Pancreas (tissue), 10 donors: ENCODE measurements at regions not wholly inside any gene's neighbourhood (a gene's known extent, or its start where the extent isn't known, plus 50 kb on each side); places are given as distances from the start of the nearest gene placed in this dataset.
A peak's percentile ranks its signal among the peaks of the same experiment; 100 is the strongest.

Experiments
- ATAC-seq, 4 donors: fragments of 200-7000 bp; cut with Tn5 transposase; one replicate each; pipeline versions ENCODE4 v1.8.0 to v1.9.1; 2020; ENCODE audit warnings: mild to moderate bottlenecking in 4 of 4, moderate library complexity in 4 of 4
- DNase-seq, 6 donors: peaks; one replicate each; pipeline ENCODE4 v3.0.0-alpha.2; 2020
- FAIRE-seq: peaks from 2 replicates; lab custom pipeline; 2012; peaks lifted over from hg19 to GRCh38; lab: Jason Lieb, UNC
- H3K27ac ChIP-seq, 4 donors: fragments of 200-600 bp; sonication (generic); 1 replicate in 3 of 4; 2 replicates in 1 of 4; pipeline versions ENCODE4 v1.5.0 to v1.8.0; 2020
- H3K27me3 ChIP-seq, 4 donors: fragments of 200-600 bp; one replicate each; pipeline ENCODE4 v1.8.0; 2021
- H3K36me3 ChIP-seq, 3 donors: fragments of 200-600 bp; sonication (generic) in 1 of 3; one replicate each; pipeline versions ENCODE4 v1.5.0 to v1.8.0; 2020 to 2021
- H3K4me1 ChIP-seq, 3 donors: fragments of 200-600 bp; one replicate each; pipeline ENCODE4 v1.8.0; 2021
- H3K4me3 ChIP-seq, 4 donors: fragments of 200-600 bp; sonication (generic) in 2 of 4; one replicate each; pipeline versions ENCODE4 v1.5.0 to v1.8.0; 2020 to 2021
- H3K9me3 ChIP-seq, 4 donors: fragments of 200-600 bp; one replicate each; pipeline ENCODE4 v1.8.0; 2021
- CTCF ChIP-seq, 4 donors: fragments of 200-600 bp; sonication (generic) in 3 of 4; IDR thresholded peaks; one replicate each; pipeline versions ENCODE4 v1.5.0 to v1.8.0; 2021; ENCODE audit warnings: antibody characterized with exemption in 4 of 4
- WGBS, 2 donors: extraction: QIAGEN DNeasy Blood & Tissue Kit; methylation state at CpG; one replicate each; pipeline ENCODE4 v1.1.7; 2013; 5-methylcytosine and 5-hydroxymethylcytosine counted together
- intact Hi-C, 3 donors: fragments of 100-400 bp; cut with DNase I; formaldehyde crosslinking; loops; one replicate each; pipeline versions ENCODE4 v1.11.1 to v1.14.2; 2022
- donor health status: healthy with polysubstance abuse.
- donor health status: DM: no; HTN: no; CAD: no; lungs with moderate emphysema.
- donor health status: DM: no; HTN: no; CAD: no.
- donor health status: control.
- donor health status: control.
- donor health status: Bipolar disorder and iron deficiency.
- donor health status: DM: yes; HTN: yes; CAD: no.
- donor health status: DM: no; HTN: no; CAD: no.
- donor health status: DM: no; HTN: no; CAD: no.
- donor health status: DM: yes; HTN: yes; CAD: no.

GRCh38 chr2:100214265-100214971 lies 72.0 kb upstream of the AFF3 start:
- Histone ChIP-seq H3K27me3 (no peaks in the 10 kb centered on the region), H3K36me3 (no peaks in the 10 kb centered on the region), H3K4me1 (no peaks in the 10 kb centered on the region), H3K4me3 (no peak overlapping the region), H3K27ac (no peak overlapping the region), H3K9me3 (no peaks in the 10 kb centered on the region)
- no peak for FAIRE-seq
- TF ChIP-seq CTCF (IDR thresholded peaks at IDR 0.05), result no peak
- DNase-seq, result no peak
- intact Hi-C loops, result no loop called here
- 66 to 68% methylated on average over 9 of the region's 9 CpGs for WGBS, 2 donors
- ATAC-seq, result peak in 1 of 4 donors; percentile 25

- no peaks in the 10 kb centered on the region for H3K36me3 ChIP-seq
- H3K4me1 ChIP-seq, result no peaks in the 10 kb centered on the region
- H3K27me3 ChIP-seq, result no peaks in the 10 kb centered on the region
- FAIRE-seq, result no peak
- H3K9me3 ChIP-seq, result no peaks in the 10 kb centered on the region
- peak in 2 of 4 donors; percentile 43 to 62 for ATAC-seq
- intact Hi-C loops, result no loop called here
- DNase-seq, result peak in 3 of 6 donors; percentile 18 to 47 (median 41)
- no peak overlapping the region for H3K27ac ChIP-seq
- 53 to 57% methylated on average over 3 of the region's 3 CpGs for WGBS, 2 donors
- H3K4me3 ChIP-seq, result no peak overlapping the region
- TF ChIP-seq CTCF (IDR thresholded peaks at IDR 0.05), result no peak
Measured at GRCh38 chr2:100213595-100213994, 71.2 kb upstream of the AFF3 start.

GRCh38 chr2:100212850-100213249 lies 70.5 kb upstream of the AFF3 start:
- Histone ChIP-seq H3K4me3 (no peak overlapping the region), H3K9me3 (no peaks in the 10 kb centered on the region), H3K27me3 (no peaks in the 10 kb centered on the region), H3K4me1 (no peaks in the 10 kb centered on the region), H3K36me3 (no peaks in the 10 kb centered on the region), H3K27ac (no peak overlapping the region)
- intact Hi-C loops, result no loop called here
- 79 to 80% methylated on average over 3 of the region's 3 CpGs for WGBS, 2 donors
- no peak for DNase-seq
- no peak for FAIRE-seq
- ATAC-seq, result no peak
- no peak for TF ChIP-seq CTCF (IDR thresholded peaks at IDR 0.05)

GRCh38 chr2:100211521-100211920 lies 69.1 kb upstream of the AFF3 start:
- no peak for TF ChIP-seq CTCF (IDR thresholded peaks at IDR 0.05)
- Histone ChIP-seq H3K36me3 (no peaks in the 10 kb centered on the region), H3K4me1 (no peaks in the 10 kb centered on the region), H3K4me3 (no peak overlapping the region), H3K27ac (no peak overlapping the region), H3K27me3 (no peaks in the 10 kb centered on the region), H3K9me3 (no peaks in the 10 kb centered on the region)
- DNase-seq (no peak), FAIRE-seq (no peak), ATAC-seq (no peak)
- intact Hi-C loops, result no loop called here
- WGBS, 2 donors, result 87 to 89% methylated on average over 3 of the region's 3 CpGs

- H3K27ac ChIP-seq, result no peak overlapping the region
- intact Hi-C loops, result no loop called here
- no peak for TF ChIP-seq CTCF (IDR thresholded peaks at IDR 0.05)
- no peak for DNase-seq
- WGBS, 2 donors, result 79 to 84% methylated on average over 13 of the region's 13 CpGs
- no peaks in the 10 kb centered on the region for H3K27me3 ChIP-seq
- no peaks in the 10 kb centered on the region for H3K4me1 ChIP-seq
- FAIRE-seq, result no peak
- no peaks in the 10 kb centered on the region for H3K9me3 ChIP-seq
- no peak for ATAC-seq
- H3K4me3 ChIP-seq, result no peak overlapping the region
- H3K36me3 ChIP-seq, result no peaks in the 10 kb centered on the region
Measured at GRCh38 chr2:100208141-100208770, 65.9 kb upstream of the AFF3 start.
